Activated T-helper 9 cell treated with anti-CD3 and anti-CD28 coated beads, Interleukin-2, amount 50 U/mL, for 16 hours (primary cell): ENCODE measurements at regions not wholly inside any gene's neighbourhood (a gene's known extent, or its start where the extent isn't known, plus 50 kb on each side); places are given as distances from the start of the nearest gene placed in this dataset.
"Not testable (repeated sequence)": the region's sequence is repeated elsewhere in the genome, so short reads cannot be mapped to it uniquely, and the experiment has no call there.

ENCODE experiments used
- DNase-seq: peaks from one replicate; pipeline ENCODE4 v3.0.0-alpha.2; 2020; ENCODE audit warnings: low read depth

GRCh38 chr12:114501474-114501807 lies 95.5 kb upstream of the TBX5 start:
- no peak for DNase-seq

DNA sequence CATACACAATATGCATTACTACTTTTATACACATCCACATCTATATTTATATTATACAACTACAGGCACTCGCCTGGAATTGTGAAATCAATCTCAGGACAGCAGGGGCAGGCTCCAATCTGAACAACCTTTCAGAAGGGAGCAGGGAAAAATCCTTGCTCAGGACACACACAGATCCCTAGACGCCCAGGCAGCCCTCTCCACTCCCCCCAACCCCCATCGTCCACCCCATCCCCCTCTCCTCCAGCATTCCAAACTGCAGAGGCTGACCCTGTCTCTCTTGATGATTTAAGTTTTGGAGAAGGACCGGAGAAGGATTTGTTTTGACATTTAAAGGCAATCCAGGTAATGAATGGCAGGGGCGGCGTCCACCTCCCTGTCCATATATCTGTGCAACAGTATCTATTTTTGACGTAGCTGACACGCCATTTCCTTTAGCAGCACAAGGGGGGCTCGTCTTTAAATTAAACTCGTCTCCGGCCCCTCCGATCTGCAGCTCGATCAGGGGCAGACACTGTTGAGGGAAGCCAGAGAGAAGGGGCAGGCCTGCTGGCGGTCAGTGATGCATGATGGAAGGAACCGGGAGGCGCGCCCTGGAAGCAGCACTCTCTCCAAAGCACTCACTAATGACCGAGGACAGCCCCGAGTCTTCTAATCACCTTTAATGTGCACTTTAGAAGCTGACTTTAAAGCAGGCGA lies 95.0 kb upstream of the TBX5 start:
- no peak for DNase-seq

GRCh38 chr12:114500131-114500530 lies 94.2 kb upstream of the TBX5 start:
- no peak for DNase-seq

- DNase-seq, result no peak
These were observed 93.4 kb upstream of the TBX5 start for GRCh38 chr12:114499338-114499737.

DNA sequence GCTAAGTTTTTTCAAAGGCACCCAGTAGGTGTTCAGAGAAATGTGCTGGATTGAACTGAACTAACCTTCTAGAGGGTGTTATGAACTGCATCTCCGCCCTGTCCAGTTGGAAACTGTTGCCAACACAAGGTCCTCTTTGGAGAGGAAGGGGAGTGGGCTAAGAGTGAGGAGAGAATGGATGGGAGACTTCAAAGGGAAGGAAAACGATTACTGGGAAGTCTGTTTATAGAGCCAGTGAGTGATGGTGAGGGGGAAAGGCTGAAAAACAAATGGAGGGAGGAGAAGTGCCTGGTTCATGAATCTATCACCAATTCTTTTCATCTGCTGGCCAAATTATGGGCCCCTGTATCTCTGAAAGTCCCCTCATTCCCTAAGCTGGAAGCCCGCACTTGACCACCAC lies 86.0 kb upstream of the TBX5 start:
- DNase-seq, result no peak

GRCh38 chr12:114484822-114485459 lies 79.0 kb upstream of the TBX5 start:
- DNase-seq, result not testable (repeated sequence)

- DNase-seq, result no peak
These were observed 78.1 kb upstream of the TBX5 start for GRCh38 chr12:114483996-114484395.

GRCh38 chr12:114481200-114481535 lies 75.2 kb upstream of the TBX5 start:
- DNase-seq, result no peak

- no peak for DNase-seq
These were observed 74.6 kb upstream of the TBX5 start for GRCh38 chr12:114480337-114481199.

DNA sequence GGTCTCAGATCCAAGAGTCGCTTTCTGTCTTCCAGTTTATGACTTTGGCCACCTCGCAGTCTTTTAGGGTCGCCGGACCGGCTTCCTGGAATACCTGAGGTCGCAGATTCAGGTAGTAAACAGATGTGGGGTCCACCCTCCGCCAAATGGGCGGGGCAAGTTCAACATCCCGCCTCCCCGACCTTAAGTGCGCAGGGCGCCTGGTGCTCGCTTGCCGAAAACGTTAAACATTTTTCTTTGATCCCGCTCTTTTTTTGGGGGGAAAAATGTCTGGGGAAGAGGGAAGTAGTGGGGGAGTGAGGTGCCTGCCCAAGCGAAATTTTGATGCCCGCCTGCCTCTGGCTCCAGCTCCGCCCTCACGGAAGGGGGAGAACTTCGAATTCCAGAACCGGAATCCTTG lies 73.9 kb upstream of the TBX5 start:
- DNase-seq, result no peak

DNA sequence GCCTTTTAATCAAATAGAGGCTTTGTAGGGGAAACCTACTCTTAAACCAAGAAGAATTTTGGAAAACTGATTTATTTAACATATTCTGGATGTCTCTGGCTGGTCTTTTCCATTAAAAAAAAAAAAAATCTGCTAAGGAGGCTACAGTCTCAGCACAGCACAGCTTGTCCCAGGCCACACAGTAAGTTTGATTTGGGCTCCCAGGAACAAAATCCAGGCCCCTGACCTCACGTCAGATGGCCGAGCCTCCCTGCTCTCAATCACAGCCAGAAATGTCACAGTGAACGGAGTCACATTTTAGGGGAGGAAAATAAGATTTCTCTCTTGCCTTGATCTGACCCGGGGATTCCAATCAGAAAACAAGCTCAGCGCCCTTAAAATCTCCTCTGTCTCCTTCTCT lies 72.9 kb upstream of the TBX5 start:
- DNase-seq, result no peak

DNA sequence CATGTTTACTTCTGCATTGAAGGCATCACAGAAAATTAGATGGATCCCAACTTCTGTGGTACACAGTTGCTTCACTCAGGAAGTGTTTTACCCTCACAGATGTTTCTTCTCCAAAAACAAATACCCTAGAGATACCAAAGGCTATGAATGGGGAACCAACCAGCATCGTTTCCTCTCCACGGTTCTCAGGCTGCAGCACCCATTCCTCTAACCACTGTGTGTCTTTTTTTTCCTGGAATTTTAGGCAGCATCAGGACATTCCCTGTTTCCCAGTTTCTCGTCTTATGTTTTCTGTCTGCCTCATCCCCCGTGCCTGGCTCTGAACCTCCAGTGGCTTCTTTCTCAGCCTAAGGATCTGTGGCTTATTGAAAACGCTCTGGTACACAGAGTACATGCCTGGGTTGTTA lies 72.0 kb upstream of the TBX5 start:
- no peak for DNase-seq

GRCh38 chr12:114476159-114476558 lies 70.2 kb upstream of the TBX5 start:
- no peak for DNase-seq

- DNase-seq, result no peak
These were observed 67.8 kb upstream of the TBX5 start for GRCh38 chr12:114473717-114474116.

DNA sequence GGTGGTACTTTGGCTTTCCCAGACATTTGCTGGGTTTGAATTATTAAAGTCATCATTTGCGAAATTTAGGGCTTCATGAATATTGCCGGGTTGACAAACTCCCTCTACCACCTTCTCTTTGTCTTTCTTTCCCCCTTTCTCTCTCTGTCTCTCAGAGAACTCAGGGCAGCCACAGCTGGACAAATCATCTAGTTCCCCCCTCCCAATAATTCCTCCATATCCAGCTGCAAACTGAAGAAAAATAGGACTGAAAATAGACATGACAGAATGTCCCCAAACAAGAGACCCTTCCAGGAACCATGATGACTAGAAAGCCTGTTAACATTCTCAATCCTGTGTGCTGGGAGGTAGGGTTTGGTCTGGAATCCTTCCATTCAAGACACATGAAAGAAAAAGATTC lies 67.1 kb upstream of the TBX5 start:
- DNase-seq, result no peak

DNA sequence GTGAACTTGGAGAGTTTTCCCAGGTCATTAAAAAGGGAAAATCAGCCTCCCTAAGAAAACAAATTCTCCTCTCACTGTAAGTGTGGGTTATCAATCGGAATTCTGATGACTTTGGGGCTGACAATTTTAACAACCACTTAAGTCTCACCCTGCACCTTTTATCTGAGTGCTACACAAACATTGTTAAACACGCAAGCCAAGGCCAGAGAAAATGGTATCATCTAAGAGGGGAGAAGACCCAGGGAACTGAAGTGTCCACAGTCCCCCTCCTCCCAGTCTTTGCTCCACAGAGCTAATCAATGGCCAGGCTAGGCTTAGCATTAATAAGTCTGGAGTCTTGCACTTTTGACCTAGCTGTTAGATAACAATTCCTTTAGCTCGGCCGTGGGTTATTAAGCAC lies 51.7 kb upstream of the TBX5 start:
- DNase-seq, result no peak
